GM18498 (cell line): ENCODE measurements at regions not wholly inside any gene's neighbourhood (a gene's known extent, or its start where the extent isn't known, plus 50 kb on each side); places are given as distances from the start of the nearest gene placed in this dataset.

Experiments used
- ATAC-seq: cut with Tn5 transposase; IDR thresholded peaks from one replicate; pipeline ENCODE4 v1.9.1; 2021; ENCODE audit warnings: mild to moderate bottlenecking, moderate library complexity; ENCODE audit not compliant: unreplicated experiment

- ATAC-seq = no peak
Observed at GRCh38 chr13:76231522-76232167, 595.5 kb downstream of the LMO7 start.

- no peak for ATAC-seq
Observed at GRCh38 chr13:76229281-76229680, 593.2 kb downstream of the LMO7 start.

GRCh38 chr13:76226941-76227340, 590.8 kb downstream of the LMO7 start:
- ATAC-seq = no peak

GRCh38 chr13:76225815-76226489, 589.8 kb downstream of the LMO7 start:
- no peak for ATAC-seq

- ATAC-seq = no peak
Observed at GRCh38 chr13:76223999-76224398, 587.9 kb downstream of the LMO7 start.

GRCh38 chr13:76223565-76223964, 587.4 kb downstream of the LMO7 start:
- ATAC-seq = no peak

- no peak for ATAC-seq
Observed at GRCh38 chr13:76222511-76222910, 586.4 kb downstream of the LMO7 start.

GRCh38 chr13:76216729-76217128, 580.6 kb downstream of the LMO7 start:
- no peak for ATAC-seq

GRCh38 chr13:76214001-76214400, 577.9 kb downstream of the LMO7 start:
- no peak for ATAC-seq

GRCh38 chr13:76213423-76213904, 577.3 kb downstream of the LMO7 start:
- ATAC-seq = peak; percentile 47

- no peak for ATAC-seq
Observed at GRCh38 chr13:76210262-76210661, 574.1 kb downstream of the LMO7 start.

- no peak for ATAC-seq
Observed at GRCh38 chr13:76198568-76199163, 562.5 kb downstream of the LMO7 start.

- ATAC-seq = no peak
Observed at GRCh38 chr13:76189882-76190519, 553.9 kb downstream of the LMO7 start.

GRCh38 chr13:76175961-76176725, 540.0 kb downstream of the LMO7 start:
- ATAC-seq = no peak

- no peak for ATAC-seq
Observed at GRCh38 chr13:76168661-76169060, 532.5 kb downstream of the LMO7 start.

- ATAC-seq = no peak
Observed at GRCh38 chr13:76164290-76164689, 528.2 kb downstream of the LMO7 start.

GRCh38 chr13:76163761-76164160, 527.6 kb downstream of the LMO7 start:
- ATAC-seq = no peak

- ATAC-seq = no peak
Observed at GRCh38 chr13:76160961-76161925, 525.1 kb downstream of the LMO7 start.

- no peak for ATAC-seq
Observed at GRCh38 chr13:76160506-76160905, 524.4 kb downstream of the LMO7 start.

- no peak for ATAC-seq
Observed at GRCh38 chr13:76157926-76158325, 521.8 kb downstream of the LMO7 start.
